OCI-LY3 (cell line): ENCODE measurements at regions not wholly inside any gene's neighbourhood (a gene's known extent, or its start where the extent isn't known, plus 50 kb on each side); places are given as distances from the start of the nearest gene placed in this dataset.

Experiments used
- CTCF ChIP-seq: fragments of 200-600, 300-600 bp; sonication (generic); IDR thresholded peaks from 2 replicates; pipeline ENCODE4 v1.5.1; 2014; ENCODE audit warnings: antibody characterized with exemption, low read length, low read depth
- EZH2phosphoT487 ChIP-seq: fragments of 200-600 bp; shearing (Covaris generic); IDR thresholded peaks from 2 replicates; pipeline ENCODE4 v1.6.1; 2018; ENCODE audit warnings: antibody characterized with exemption, mixed run types, low read depth

DNA sequence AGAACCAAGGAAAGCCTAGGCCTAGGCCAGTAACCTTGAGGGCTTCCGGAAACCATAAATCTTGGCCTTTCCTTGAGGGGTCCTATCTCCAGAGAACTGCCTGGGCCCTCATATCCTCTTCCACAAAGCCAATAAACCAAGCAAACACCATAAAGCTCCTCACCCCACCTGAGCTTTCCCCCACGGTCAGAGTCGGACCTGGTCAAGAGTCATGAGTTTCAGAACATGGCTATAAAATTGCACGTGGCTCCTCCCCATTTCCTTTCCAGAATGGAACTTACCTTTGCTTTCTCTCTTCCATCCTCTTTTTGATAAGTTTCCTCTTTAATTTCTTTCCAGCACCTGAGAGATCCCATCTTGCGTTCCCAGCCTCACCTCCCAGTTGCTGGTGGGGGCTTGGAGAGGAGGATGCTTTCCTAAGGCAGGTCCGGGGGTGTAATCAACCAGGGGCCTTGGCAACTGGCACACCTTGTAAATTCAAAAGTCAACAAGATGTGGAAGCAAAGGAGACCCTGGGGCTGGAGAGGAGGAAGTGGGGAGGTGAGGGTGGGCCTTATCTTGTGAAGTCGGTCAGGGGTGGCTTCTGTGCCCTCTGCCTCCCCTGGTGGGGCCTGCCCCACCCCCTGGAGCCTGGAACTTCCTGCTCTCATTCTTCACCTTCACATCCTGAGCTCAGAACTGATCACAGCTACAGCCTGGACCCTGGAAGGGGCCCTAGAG, 259.9 kb downstream of the FOXD2 start:
- TF ChIP-seq CTCF: no peak
- TF ChIP-seq EZH2phosphoT487: no peak
